CD4-positive, alpha-beta memory T cell (primary cell): ENCODE measurements at regions not wholly inside any gene's neighbourhood (a gene's known extent, or its start where the extent isn't known, plus 50 kb on each side); places are given as distances from the start of the nearest gene placed in this dataset.

ENCODE experiments used
- CTCF ChIA-PET: fragments of 350-600 bp; sonication (Branson Sonifier 250); formaldehyde crosslinking; loops from one replicate; lab custom pipeline; 2021; ENCODE audit warnings: inconsistent platforms; ENCODE audit not compliant: partially characterized antibody; lab: Charles Lee
- POLR2A ChIA-PET: fragments of 350-600 bp; sonication (Branson Sonifier 250); formaldehyde crosslinking; loops from one replicate; lab custom pipeline; 2021; ENCODE audit not compliant: partially characterized antibody; lab: Charles Lee
- DNase-seq, 5 donors: peaks; one replicate each; pipeline versions ENCODE4 v3.0.0 to v3.0.0-alpha.2; 2020 to 2022; ENCODE audit warnings: mixed read lengths in 1 of 5
- H3K27ac ChIP-seq: one replicate; pipeline ENCODE4 v1.7.0; 2013; ENCODE audit warnings: low read depth, low read length
- H3K27me3 ChIP-seq: 2 replicates; pipeline ENCODE4 v1.7.0; 2013; ENCODE audit warnings: mild to moderate bottlenecking, low read length, moderate library complexity; ENCODE audit not compliant: insufficient read depth
- H3K36me3 ChIP-seq: 2 replicates; pipeline ENCODE4 v1.7.0; 2013; ENCODE audit warnings: mild to moderate bottlenecking, low read length, moderate library complexity; ENCODE audit not compliant: insufficient read depth
- H3K4me1 ChIP-seq: 2 replicates; pipeline ENCODE4 v1.7.0; 2013; ENCODE audit warnings: mild to moderate bottlenecking, low read length, moderate library complexity; ENCODE audit not compliant: insufficient read depth
- H3K4me3 ChIP-seq, 2 donors: one replicate each; pipeline ENCODE4 v1.7.0; 2013; ENCODE audit warnings: low read length in 2 of 2, mild to moderate bottlenecking in 1 of 2
- H3K9me3 ChIP-seq, 2 donors: one replicate each; pipeline ENCODE4 v1.7.0; 2013; ENCODE audit warnings: low read length in 2 of 2, control low read depth in 1 of 2; ENCODE audit not compliant: control insufficient read depth in 1 of 2
- H3K27ac Mint-ChIP-seq, 7 donors: one replicate each; pipeline ENCODE4 v1.8.0; 2020 to 2021; ENCODE audit warnings: mixed read lengths in 7 of 7, mild to moderate bottlenecking in 6 of 7, inconsistent platforms in 3 of 7, moderate library complexity in 3 of 7
- H3K27me3 Mint-ChIP-seq, 2 donors: one replicate each; pipeline ENCODE4 v1.8.0; 2020 to 2021; ENCODE audit warnings: mixed read lengths in 2 of 2
- H3K36me3 Mint-ChIP-seq, 2 donors: one replicate each; pipeline ENCODE4 v1.8.0; 2020 to 2021; ENCODE audit warnings: mixed read lengths in 2 of 2, inconsistent platforms in 1 of 2, mild to moderate bottlenecking in 1 of 2
- H3K4me1 Mint-ChIP-seq, 4 donors: one replicate each; pipeline ENCODE4 v1.8.0; 2020 to 2021; ENCODE audit warnings: mixed read lengths in 4 of 4, mild to moderate bottlenecking in 1 of 4
- H3K4me3 Mint-ChIP-seq, 8 donors: one replicate each; pipeline ENCODE4 v1.8.0; 2020 to 2021; ENCODE audit warnings: mixed read lengths in 8 of 8, mild to moderate bottlenecking in 7 of 8, moderate library complexity in 6 of 8, inconsistent platforms in 3 of 8
- H3K9me3 Mint-ChIP-seq, 8 donors: one replicate each; pipeline ENCODE4 v1.8.0; 2020 to 2021; ENCODE audit warnings: mixed read lengths in 8 of 8, mild to moderate bottlenecking in 5 of 8, inconsistent platforms in 3 of 8, moderate library complexity in 1 of 8
- intact Hi-C: fragments of 100-400 bp; cut with micrococcal nuclease; formaldehyde crosslinking; loops from one replicate; pipeline ENCODE4 v1.15.1; 2023

DNA sequence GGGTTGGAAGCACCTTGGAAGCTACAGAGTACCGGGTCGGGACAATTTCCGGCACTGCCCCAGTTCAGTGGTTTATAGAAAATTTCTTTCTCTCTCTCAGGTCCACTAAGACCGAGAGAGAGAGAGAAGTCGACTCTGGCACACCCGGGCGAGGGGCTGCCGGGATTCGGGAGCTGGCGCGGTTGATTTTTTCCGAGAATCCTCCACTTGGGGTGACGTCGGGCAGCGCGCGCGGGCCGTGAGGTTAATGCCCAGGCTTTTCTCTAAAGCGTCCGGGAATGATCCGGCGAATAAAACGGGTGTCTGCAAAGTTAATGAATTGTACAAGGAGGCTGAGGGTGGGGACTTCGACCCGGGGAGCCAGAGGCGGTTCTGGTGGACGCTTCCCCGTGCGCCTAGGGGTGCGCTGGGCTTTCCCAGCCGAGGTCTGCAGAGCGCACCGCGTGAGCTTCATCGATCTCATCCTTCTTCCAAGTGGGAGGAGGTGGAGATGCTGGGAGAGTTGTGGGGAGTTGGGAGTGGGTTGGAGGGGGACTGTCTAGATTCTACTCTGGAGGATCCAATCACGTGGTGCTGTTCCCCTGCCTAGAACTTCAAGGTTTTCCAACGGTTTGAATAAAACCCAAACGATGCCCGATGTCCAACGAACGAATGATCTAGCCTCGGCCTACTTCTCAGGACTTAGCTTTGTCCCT is 51.9 kb upstream of the TBX3 start:
- H3K4me3 Mint-ChIP-seq, result no peak overlapping the region
- Histone ChIP-seq H3K27me3 (no peaks in the 10 kb centered on the region), H3K4me3 (no peak overlapping the region), H3K9me3 (no peaks in the 10 kb centered on the region), H3K4me1 (no peaks in the 10 kb centered on the region), H3K36me3 (no peaks in the 10 kb centered on the region), H3K27ac (no peak overlapping the region)
- H3K4me1 Mint-ChIP-seq, result peaks cover 0 to 4% (median 0%) of the 10 kb centered on the region in 4 donors
- H3K36me3 Mint-ChIP-seq, result no peaks in the 10 kb centered on the region
- H3K27me3 Mint-ChIP-seq, result peaks cover 15% of the 10 kb centered on the region in 2 donors
- no peak overlapping the region for H3K27ac Mint-ChIP-seq
- DNase-seq, result no peak
- intact Hi-C loops, result no loop called here
- H3K9me3 Mint-ChIP-seq, result peaks cover 0 to 9% (median 1%) of the 10 kb centered on the region in 8 donors
- ChIA-PET CTCF (no interaction called here), POLR2A (no interaction called here)

DNA sequence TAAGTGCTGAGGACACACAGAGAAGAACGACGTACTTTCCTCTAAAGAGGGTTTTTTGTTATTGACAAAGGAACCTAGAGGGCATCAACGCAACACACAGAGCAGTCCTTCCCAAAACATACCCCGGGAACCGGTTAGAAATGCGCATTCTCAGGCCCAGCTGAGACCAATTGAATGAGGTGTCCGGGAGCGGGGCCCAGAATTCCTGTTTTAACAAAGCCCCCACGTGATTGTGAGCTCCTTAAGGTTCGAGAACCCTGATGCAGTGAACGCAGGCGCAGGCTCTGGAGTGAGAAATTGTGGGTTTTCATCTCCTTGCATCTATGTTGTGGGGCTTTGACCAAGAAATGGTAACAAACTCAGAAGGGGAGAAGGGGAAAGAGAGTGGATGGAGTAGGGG is 51.0 kb upstream of the TBX3 start:
- Mint-ChIP-seq H3K4me1 (peaks cover 0 to 4% (median 0%) of the 10 kb centered on the region in 4 donors), H3K27me3 (peaks cover 15% of the 10 kb centered on the region in 2 donors), H3K27ac (no peak overlapping the region), H3K4me3 (peak overlapping the region in 1 of 8 donors; percentile 57), H3K9me3 (peaks cover 0 to 9% (median 1%) of the 10 kb centered on the region in 8 donors), H3K36me3 (no peaks in the 10 kb centered on the region)
- no peaks in the 10 kb centered on the region for H3K36me3 ChIP-seq
- H3K4me3 ChIP-seq, result no peak overlapping the region
- H3K27me3 ChIP-seq, result no peaks in the 10 kb centered on the region
- ChIA-PET CTCF (no interaction called here), POLR2A (no interaction called here)
- no peak overlapping the region for H3K27ac ChIP-seq
- intact Hi-C loops, result no loop called here
- DNase-seq, result no peak
- H3K4me1 ChIP-seq, result no peaks in the 10 kb centered on the region
- H3K9me3 ChIP-seq, result no peaks in the 10 kb centered on the region

DNA sequence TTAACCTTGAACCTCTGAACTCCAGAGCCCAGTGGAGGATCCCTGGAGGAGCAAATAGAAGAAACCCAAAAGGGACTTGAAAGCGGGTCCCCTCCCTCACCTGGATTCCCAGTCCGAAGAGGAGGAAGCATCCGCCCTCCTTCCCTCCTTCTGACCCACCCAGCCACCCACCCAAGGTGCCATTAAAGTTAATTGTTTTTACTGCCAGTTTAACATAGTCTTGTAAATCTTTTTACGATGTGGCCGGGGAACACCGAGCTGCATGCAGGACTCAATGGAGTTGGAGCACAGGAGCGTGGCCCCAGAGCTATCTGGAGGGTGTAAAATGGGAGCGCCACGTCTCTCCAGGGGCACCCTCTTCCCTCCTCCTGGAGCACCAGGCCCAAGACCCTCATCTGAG is 49.9 kb upstream of the TBX3 start:
- no peaks in the 10 kb centered on the region for H3K36me3 ChIP-seq
- no peak overlapping the region for H3K4me3 ChIP-seq
- Mint-ChIP-seq H3K9me3 (peaks cover 0 to 5% (median 0%) of the 10 kb centered on the region in 8 donors), H3K4me3 (no peak overlapping the region), H3K27ac (no peak overlapping the region), H3K4me1 (peaks cover 0 to 4% (median 0%) of the 10 kb centered on the region in 4 donors), H3K27me3 (peaks cover 14 to 17% of the 10 kb centered on the region in 2 donors), H3K36me3 (no peaks in the 10 kb centered on the region)
- no peak overlapping the region for H3K27ac ChIP-seq
- POLR2A ChIA-PET, result no interaction called here
- H3K9me3 ChIP-seq, result no peaks in the 10 kb centered on the region
- intact Hi-C loops, result no loop called here
- CTCF ChIA-PET, result no interaction called here
- no peaks in the 10 kb centered on the region for H3K27me3 ChIP-seq
- no peak for DNase-seq
- H3K4me1 ChIP-seq, result no peaks in the 10 kb centered on the region
